HL-60 (cell line): ENCODE measurements at regions not wholly inside any gene's neighbourhood (a gene's known extent, or its start where the extent isn't known, plus 50 kb on each side); places are given as distances from the start of the nearest gene placed in this dataset.
"Not testable (repeated sequence)": the region's sequence is repeated elsewhere in the genome, so short reads cannot be mapped to it uniquely, and the experiment has no call there.

Experiments
- POLR2AphosphoS5 ChIP-seq: IDR thresholded peaks from 2 replicates; pipeline ENCODE4 v1.6.1; 2012; ENCODE audit warnings: low read depth
- SPI1 ChIP-seq: IDR thresholded peaks from 2 replicates; pipeline ENCODE4 v1.6.1; 2012; ENCODE audit warnings: low read depth, mild to moderate bottlenecking, borderline replicate concordance
- TF ChIP-seq, protein P1 (sequence below): IDR thresholded peaks from one replicate; pipeline ENCODE4 v1.5.1; 2011; ENCODE audit warnings: low read length, control low read depth, inconsistent platforms; ENCODE audit not compliant: insufficient read depth
- TF ChIP-seq, protein P2 (sequence below): IDR thresholded peaks from 2 replicates; pipeline ENCODE4 v1.6.1; 2012; ENCODE audit warnings: low read depth; ENCODE audit not compliant: insufficient replicate concordance

DNA sequence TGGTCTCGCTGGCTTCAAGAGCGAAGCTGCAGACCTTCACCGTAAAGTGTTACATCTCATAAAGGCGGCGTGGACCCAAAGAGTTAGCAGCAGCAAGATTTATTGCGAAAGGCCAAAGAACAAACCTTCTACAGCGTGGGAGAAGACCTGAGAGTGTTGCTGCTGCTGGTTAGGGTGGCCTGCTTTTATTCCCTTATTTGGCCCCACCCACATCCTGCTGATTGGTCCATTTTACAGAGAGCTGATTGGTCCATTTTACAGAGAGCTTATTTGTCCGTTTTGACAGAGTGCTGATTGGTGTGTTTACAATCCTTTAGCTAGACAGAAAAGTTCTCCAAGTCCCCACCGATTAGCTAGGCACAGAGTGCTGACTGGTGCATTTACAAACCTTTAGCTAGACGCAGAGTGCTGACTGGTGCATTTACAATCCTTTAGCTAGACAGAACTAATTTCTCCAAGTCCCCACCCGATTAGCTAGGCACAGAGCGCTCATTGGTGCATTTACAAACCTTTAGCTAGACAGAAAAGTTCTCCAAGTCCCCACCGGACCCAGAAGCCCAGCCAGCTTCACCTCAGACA is 57.6 kb upstream of the SNAPC3 start:
- TF ChIP-seq, protein P1, sequence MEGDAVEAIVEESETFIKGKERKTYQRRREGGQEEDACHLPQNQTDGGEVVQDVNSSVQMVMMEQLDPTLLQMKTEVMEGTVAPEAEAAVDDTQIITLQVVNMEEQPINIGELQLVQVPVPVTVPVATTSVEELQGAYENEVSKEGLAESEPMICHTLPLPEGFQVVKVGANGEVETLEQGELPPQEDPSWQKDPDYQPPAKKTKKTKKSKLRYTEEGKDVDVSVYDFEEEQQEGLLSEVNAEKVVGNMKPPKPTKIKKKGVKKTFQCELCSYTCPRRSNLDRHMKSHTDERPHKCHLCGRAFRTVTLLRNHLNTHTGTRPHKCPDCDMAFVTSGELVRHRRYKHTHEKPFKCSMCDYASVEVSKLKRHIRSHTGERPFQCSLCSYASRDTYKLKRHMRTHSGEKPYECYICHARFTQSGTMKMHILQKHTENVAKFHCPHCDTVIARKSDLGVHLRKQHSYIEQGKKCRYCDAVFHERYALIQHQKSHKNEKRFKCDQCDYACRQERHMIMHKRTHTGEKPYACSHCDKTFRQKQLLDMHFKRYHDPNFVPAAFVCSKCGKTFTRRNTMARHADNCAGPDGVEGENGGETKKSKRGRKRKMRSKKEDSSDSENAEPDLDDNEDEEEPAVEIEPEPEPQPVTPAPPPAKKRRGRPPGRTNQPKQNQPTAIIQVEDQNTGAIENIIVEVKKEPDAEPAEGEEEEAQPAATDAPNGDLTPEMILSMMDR: not testable (repeated sequence)
- TF ChIP-seq, protein P2, sequence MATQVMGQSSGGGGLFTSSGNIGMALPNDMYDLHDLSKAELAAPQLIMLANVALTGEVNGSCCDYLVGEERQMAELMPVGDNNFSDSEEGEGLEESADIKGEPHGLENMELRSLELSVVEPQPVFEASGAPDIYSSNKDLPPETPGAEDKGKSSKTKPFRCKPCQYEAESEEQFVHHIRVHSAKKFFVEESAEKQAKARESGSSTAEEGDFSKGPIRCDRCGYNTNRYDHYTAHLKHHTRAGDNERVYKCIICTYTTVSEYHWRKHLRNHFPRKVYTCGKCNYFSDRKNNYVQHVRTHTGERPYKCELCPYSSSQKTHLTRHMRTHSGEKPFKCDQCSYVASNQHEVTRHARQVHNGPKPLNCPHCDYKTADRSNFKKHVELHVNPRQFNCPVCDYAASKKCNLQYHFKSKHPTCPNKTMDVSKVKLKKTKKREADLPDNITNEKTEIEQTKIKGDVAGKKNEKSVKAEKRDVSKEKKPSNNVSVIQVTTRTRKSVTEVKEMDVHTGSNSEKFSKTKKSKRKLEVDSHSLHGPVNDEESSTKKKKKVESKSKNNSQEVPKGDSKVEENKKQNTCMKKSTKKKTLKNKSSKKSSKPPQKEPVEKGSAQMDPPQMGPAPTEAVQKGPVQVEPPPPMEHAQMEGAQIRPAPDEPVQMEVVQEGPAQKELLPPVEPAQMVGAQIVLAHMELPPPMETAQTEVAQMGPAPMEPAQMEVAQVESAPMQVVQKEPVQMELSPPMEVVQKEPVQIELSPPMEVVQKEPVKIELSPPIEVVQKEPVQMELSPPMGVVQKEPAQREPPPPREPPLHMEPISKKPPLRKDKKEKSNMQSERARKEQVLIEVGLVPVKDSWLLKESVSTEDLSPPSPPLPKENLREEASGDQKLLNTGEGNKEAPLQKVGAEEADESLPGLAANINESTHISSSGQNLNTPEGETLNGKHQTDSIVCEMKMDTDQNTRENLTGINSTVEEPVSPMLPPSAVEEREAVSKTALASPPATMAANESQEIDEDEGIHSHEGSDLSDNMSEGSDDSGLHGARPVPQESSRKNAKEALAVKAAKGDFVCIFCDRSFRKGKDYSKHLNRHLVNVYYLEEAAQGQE: not testable (repeated sequence)
- TF ChIP-seq SPI1, POLR2AphosphoS5: not testable (repeated sequence)
